ENCODE measurements at regions not wholly inside any gene's neighbourhood (a gene's known extent, or its start where the extent isn't known, plus 50 kb on each side); places are given as distances from the start of the nearest gene placed in this dataset.
"Not testable (repeated sequence)": the region's sequence is repeated elsewhere in the genome, so short reads cannot be mapped to it uniquely, and the experiment has no call there.

GRCh38 chr5:74392711-74393351, 247.7 kb downstream of the ENC1 start:
- intact Hi-C loops (cut with DNase I): loop anchor here (10.0 kb wide), 1 partner anchor 358 kb away; no protein-coding TSS in a partner anchor
- no peak for DNase-seq (ENCODE audit: low spot score)

GRCh38 chr5:74391410-74391809, 249.1 kb downstream of the ENC1 start:
- intact Hi-C loops (cut with DNase I): loop anchor here (10.0 kb wide), 1 partner anchor 357 kb away; no protein-coding TSS in a partner anchor
- DNase-seq (ENCODE audit: low spot score): no peak

GRCh38 chr5:74390822-74391221, 249.7 kb downstream of the ENC1 start:
- intact Hi-C loops (cut with DNase I): loop anchor here (10.0 kb wide), 1 partner anchor 356 kb away; no protein-coding TSS in a partner anchor
- DNase-seq (ENCODE audit: low spot score): no peak

- no peak for DNase-seq (ENCODE audit: low spot score)
- intact Hi-C loops (cut with DNase I): loop anchor here (10.0 kb wide), 1 partner anchor 355 kb away; no protein-coding TSS in a partner anchor
Measured at GRCh38 chr5:74390306-74390637, 250.3 kb downstream of the ENC1 start.

GRCh38 chr5:74389531-74390305, 250.8 kb downstream of the ENC1 start:
- no peak for DNase-seq (ENCODE audit: low spot score)
- intact Hi-C loops (cut with DNase I): loop anchor here (10.0 kb wide), 2 partner anchors 185 to 355 kb away; no protein-coding TSS in a partner anchor

GRCh38 chr5:74388411-74388810, 252.1 kb downstream of the ENC1 start:
- DNase-seq (ENCODE audit: low spot score): not testable (repeated sequence)
- intact Hi-C loops (cut with DNase I): loop anchor here (10.0 kb wide), 1 partner anchor 186 kb away; no protein-coding TSS in a partner anchor

GRCh38 chr5:74386571-74387334, 253.8 kb downstream of the ENC1 start:
- intact Hi-C loops (cut with DNase I): loop anchor here (10.0 kb wide), 1 partner anchor 188 kb away; no protein-coding TSS in a partner anchor
- no peak for DNase-seq (ENCODE audit: low spot score)

GRCh38 chr5:74384851-74385250, 255.7 kb downstream of the ENC1 start:
- no peak for DNase-seq (ENCODE audit: low spot score)
- intact Hi-C loops (cut with DNase I): loop anchor here (5.0 to 10.0 kb wide), 2 partner anchors 190 to 257 kb away; partner anchors contain the start of gene ENC1

- DNase-seq (ENCODE audit: low spot score): no peak
- intact Hi-C loops (cut with DNase I): loop anchor here (5.0 to 10.0 kb wide), 2 partner anchors 192 to 259 kb away; partner anchors contain the start of gene ENC1
Measured at GRCh38 chr5:74382987-74383593, 257.4 kb downstream of the ENC1 start.

- DNase-seq (ENCODE audit: low spot score): no peak
- intact Hi-C loops (cut with DNase I): loop anchor here (5.0 to 10.0 kb wide), 2 partner anchors 193 to 260 kb away; partner anchors contain the start of gene ENC1
Measured at GRCh38 chr5:74382123-74382855, 258.2 kb downstream of the ENC1 start.

- DNase-seq (ENCODE audit: low spot score): no peak
- intact Hi-C loops (cut with DNase I): loop anchor here (5.0 to 10.0 kb wide), 2 partner anchors 195 to 262 kb away; partner anchors contain the start of gene ENC1
Measured at GRCh38 chr5:74380193-74380592, 260.3 kb downstream of the ENC1 start.

GRCh38 chr5:74378464-74378863, 262.1 kb downstream of the ENC1 start:
- intact Hi-C loops (cut with DNase I): no loop called here
- DNase-seq (ENCODE audit: low spot score): no peak

GRCh38 chr5:74376187-74376586, 264.3 kb downstream of the ENC1 start:
- DNase-seq (ENCODE audit: low spot score): no peak
- intact Hi-C loops (cut with DNase I): no loop called here

GRCh38 chr5:74375271-74375670, 265.3 kb downstream of the ENC1 start:
- DNase-seq (ENCODE audit: low spot score): no peak
- intact Hi-C loops (cut with DNase I): no loop called here

- DNase-seq (ENCODE audit: low spot score): no peak
- intact Hi-C loops (cut with DNase I): no loop called here
Measured at GRCh38 chr5:74374656-74375055, 265.9 kb downstream of the ENC1 start.

- intact Hi-C loops (cut with DNase I): no loop called here
- DNase-seq (ENCODE audit: low spot score): no peak
Measured at GRCh38 chr5:74373076-74373475, 267.5 kb downstream of the ENC1 start.

GRCh38 chr5:74372502-74373064, 267.9 kb downstream of the ENC1 start:
- intact Hi-C loops (cut with DNase I): no loop called here
- no peak for DNase-seq (ENCODE audit: low spot score)

- DNase-seq (ENCODE audit: low spot score): no peak
- intact Hi-C loops (cut with DNase I): no loop called here
Measured at GRCh38 chr5:74372051-74372450, 268.5 kb downstream of the ENC1 start.
